Spleen (tissue), 11 donors: ENCODE measurements at regions not wholly inside any gene's neighbourhood (a gene's known extent, or its start where the extent isn't known, plus 50 kb on each side); places are given as distances from the start of the nearest gene placed in this dataset.

Source experiments
- DNase-seq: peaks from one replicate; pipeline ENCODE4 v3.0.0-alpha.2; 2020
- H3K27ac ChIP-seq, 8 donors: fragments of 200-600 bp; sonication (generic) in 7 of 8; 1 replicate in 4 of 8; 2 replicates in 4 of 8; pipeline versions ENCODE4 v1.5.0 to v1.8.0; 2016 to 2021; ENCODE audit warnings: inconsistent platforms in 4 of 8, mild to moderate bottlenecking in 4 of 8, moderate library complexity in 1 of 8
- H3K27me3 ChIP-seq, 7 donors: fragments of 200-600 bp; sonication (generic) in 6 of 7; replicated peaks in 1 of 7; 1 replicate in 4 of 7; 2 replicates in 3 of 7; pipeline versions ENCODE4 v1.5.0 to v1.8.0; 2016 to 2021; ENCODE audit warnings: inconsistent platforms in 3 of 7, mild to moderate bottlenecking in 1 of 7
- H3K36me3 ChIP-seq, 6 donors: fragments of 200-600 bp; sonication (generic) in 5 of 6; 1 replicate in 4 of 6; 2 replicates in 2 of 6; pipeline versions ENCODE4 v1.5.0 to v1.8.0; 2016 to 2021; ENCODE audit warnings: inconsistent platforms in 2 of 6
- H3K4me1 ChIP-seq, 6 donors: fragments of 200-600 bp; sonication (generic) in 5 of 6; 1 replicate in 3 of 6; 2 replicates in 3 of 6; pipeline versions ENCODE4 v1.5.0 to v1.8.0; 2016 to 2021; ENCODE audit warnings: inconsistent platforms in 3 of 6
- H3K4me3 ChIP-seq, 8 donors: fragments of 200-600 bp; sonication (generic) in 7 of 8; 1 replicate in 4 of 8; 2 replicates in 4 of 8; pipeline versions ENCODE4 v1.5.0 to v1.8.0; 2016 to 2021; ENCODE audit warnings: inconsistent platforms in 4 of 8, mild to moderate bottlenecking in 4 of 8, moderate library complexity in 2 of 8
- H3K9me3 ChIP-seq, 8 donors: fragments of 200-600 bp; sonication (generic) in 7 of 8; 1 replicate in 4 of 8; 2 replicates in 4 of 8; pipeline versions ENCODE4 v1.5.0 to v1.8.0; 2016 to 2021; ENCODE audit warnings: inconsistent platforms in 4 of 8
- CTCF ChIP-seq, 11 experiments: fragments of 200-600 bp in 7 of 11; fragments of 450-650 bp in 4 of 11; sonication (generic) in 4 of 11; IDR thresholded peaks in 8 of 11; conservative IDR thresholded peaks in 3 of 11; 1 replicate in 7 of 11; 2 replicates in 4 of 11; pipeline versions ENCODE4 v1.4.0 to v1.8.0; 2016 to 2021; ENCODE audit warnings: antibody characterized with exemption in 11 of 11, inconsistent platforms in 4 of 11, mild to moderate bottlenecking in 1 of 11
- POLR2A ChIP-seq, 3 donors: fragments of 450-650 bp; IDR thresholded peaks; one replicate each; pipeline ENCODE4 v1.5.1; 2017; ENCODE audit warnings: antibody characterized with exemption in 3 of 3, mild to moderate bottlenecking in 1 of 3
- POLR2AphosphoS5 ChIP-seq, 3 donors: sonication (generic); formaldehyde crosslinking; IDR thresholded peaks; one replicate each; pipeline ENCODE4 v1.5.1; 2017; ENCODE audit warnings: antibody characterized with exemption in 3 of 3
- WGBS, 5 donors: extraction: QIAGEN DNeasy Blood & Tissue Kit in 3 of 5; methylation state at CpG; one replicate each; pipeline versions ENCODE4 v1.1.5 to v1.1.7; 2013 to 2018; 5-methylcytosine and 5-hydroxymethylcytosine counted together
- intact Hi-C: fragments of 100-400 bp; cut with DNase I; formaldehyde crosslinking; loops from one replicate; pipeline ENCODE4 v1.15.0; 2023; ENCODE audit warnings: low total_unique reads
- donor health status: healthy with polysubstance abuse.
- donor health status: DM: no; HTN: no; CAD: no; lungs with moderate emphysema.
- donor health status: DM: no; HTN: no; CAD: no.
- donor health status: Bipolar disorder and iron deficiency.
- donor health status: healthy.
- donor health status: DM: no; HTN: no; CAD: no.
- donor health status: DM: yes; HTN: yes; CAD: no.

- TF ChIP-seq POLR2A (IDR thresholded peaks at IDR 0.05), result no peak
- Histone ChIP-seq H3K4me1 (no peaks in the 10 kb centered on the region), H3K36me3 (no peaks in the 10 kb centered on the region), H3K27me3 (no peaks in the 10 kb centered on the region), H3K9me3 (no peaks in the 10 kb centered on the region), H3K4me3 (no peak overlapping the region), H3K27ac (no peak overlapping the region)
- WGBS, 5 donors, result 76 to 85% (median 79%) methylated on average over 10 of the region's 10 CpGs
- intact Hi-C loops, result no loop called here
- DNase-seq, result no peak
Measured at GRCh38 chr15:47552978-47553608, 164.2 kb upstream of the SEMA6D start.

GRCh38 chr15:47553947-47554346, 163.4 kb upstream of the SEMA6D start:
- no peaks in the 10 kb centered on the region for H3K36me3 ChIP-seq
- H3K27ac ChIP-seq, result no peak overlapping the region
- intact Hi-C loops, result no loop called here

GRCh38 chr15:47561102-47561501, 156.2 kb upstream of the SEMA6D start:
- Histone ChIP-seq H3K9me3 (peaks cover 0 to 28% (median 19%) of the 10 kb centered on the region in 8 donors), H3K4me1 (no peaks in the 10 kb centered on the region), H3K36me3 (no peaks in the 10 kb centered on the region), H3K27me3 (no peaks in the 10 kb centered on the region), H3K4me3 (no peak overlapping the region), H3K27ac (no peak overlapping the region)
- 49 to 76% (median 66%) methylated on average over 1 of the region's 1 CpG for WGBS, 5 donors
- intact Hi-C loops, result no loop called here
- no peak for TF ChIP-seq CTCF (IDR thresholded peaks at IDR 0.05 in 8 of 11, conservative IDR thresholded peaks at IDR 0.05 in 3 of 11)
- no peak for TF ChIP-seq POLR2AphosphoS5 (IDR thresholded peaks at IDR 0.05)
- no peak for TF ChIP-seq POLR2A (IDR thresholded peaks at IDR 0.05)
- no peak for DNase-seq

More at GRCh38 chr15:47553947-47554346, 163.4 kb upstream of the SEMA6D start:
- Histone ChIP-seq H3K9me3 (no peaks in the 10 kb centered on the region), H3K27me3 (no peaks in the 10 kb centered on the region), H3K4me1 (no peaks in the 10 kb centered on the region), H3K4me3 (no peak overlapping the region)
- no peak for TF ChIP-seq CTCF (IDR thresholded peaks at IDR 0.05 in 8 of 11, conservative IDR thresholded peaks at IDR 0.05 in 3 of 11)
- no peak for TF ChIP-seq POLR2AphosphoS5 (IDR thresholded peaks at IDR 0.05)
- TF ChIP-seq POLR2A (IDR thresholded peaks at IDR 0.05), result no peak
- WGBS, 5 donors, result 40 to 71% (median 53%) methylated on average over 1 of the region's 1 CpG
- DNase-seq, result no peak

- Histone ChIP-seq H3K4me3 (no peak overlapping the region), H3K27ac (no peak overlapping the region), H3K27me3 (no peaks in the 10 kb centered on the region), H3K9me3 (peaks cover 0 to 13% (median 6%) of the 10 kb centered on the region in 8 donors), H3K4me1 (no peaks in the 10 kb centered on the region), H3K36me3 (no peaks in the 10 kb centered on the region)
- no peak for DNase-seq
- TF ChIP-seq CTCF (IDR thresholded peaks at IDR 0.05 in 8 of 11, conservative IDR thresholded peaks at IDR 0.05 in 3 of 11) (no peak), POLR2AphosphoS5 (IDR thresholded peaks at IDR 0.05) (no peak), POLR2A (IDR thresholded peaks at IDR 0.05) (no peak)
- 64 to 79% (median 77%) methylated on average over 3 of the region's 3 CpGs for WGBS, 5 donors
- intact Hi-C loops, result no loop called here
Measured at GRCh38 chr15:47565949-47566348, 151.4 kb upstream of the SEMA6D start.
